Breast epithelium (tissue), 4 donors: ENCODE measurements at regions not wholly inside any gene's neighbourhood (a gene's known extent, or its start where the extent isn't known, plus 50 kb on each side); places are given as distances from the start of the nearest gene placed in this dataset.
"Not testable (repeated sequence)": the region's sequence is repeated elsewhere in the genome, so short reads cannot be mapped to it uniquely, and the experiment has no call there.

Experiments
- DNase-seq, 2 donors: peaks; one replicate each; pipeline ENCODE4 v3.0.0-alpha.2; 2019; ENCODE audit warnings: low spot score in 2 of 2
- H3K27ac ChIP-seq, 2 donors: fragments of 200-600 bp; sonication (generic) in 1 of 2; one replicate each; pipeline ENCODE4 v1.5.1; 2016 to 2019; ENCODE audit warnings: mild to moderate bottlenecking in 1 of 2
- H3K27me3 ChIP-seq, 2 donors: fragments of 200-600 bp; sonication (generic) in 1 of 2; one replicate each; pipeline versions ENCODE4 v1.5.1 to v1.6.0; 2017 to 2019; ENCODE audit warnings: control low read depth in 1 of 2, mild to moderate bottlenecking in 1 of 2
- H3K36me3 ChIP-seq: fragments of 200-600 bp; one replicate; pipeline ENCODE4 v1.5.1; 2019
- H3K4me1 ChIP-seq, 2 donors: fragments of 200-600 bp; sonication (generic); one replicate each; pipeline ENCODE4 v1.5.1; 2016 to 2019; ENCODE audit warnings: control low read depth in 1 of 2
- H3K4me3 ChIP-seq, 3 donors: fragments of 200-600 bp; sonication (generic); 1 replicate in 2 of 3; 2 replicates in 1 of 3; pipeline ENCODE4 v1.5.1; 2016 to 2019; ENCODE audit warnings: mild to moderate bottlenecking in 3 of 3, moderate library complexity in 2 of 3
- H3K9me3 ChIP-seq, 2 donors: fragments of 200-600 bp; sonication (generic) in 1 of 2; one replicate each; pipeline ENCODE4 v1.5.1; 2016 to 2019; ENCODE audit warnings: control low read depth in 1 of 2
- CTCF ChIP-seq, 3 donors: fragments of 450-650 bp; IDR thresholded peaks; one replicate each; pipeline ENCODE4 v1.5.1; 2016 to 2017; ENCODE audit warnings: antibody characterized with exemption in 3 of 3, mild to moderate bottlenecking in 3 of 3, moderate library complexity in 3 of 3
- POLR2A ChIP-seq: fragments of 450-650 bp; IDR thresholded peaks from one replicate; pipeline ENCODE4 v1.6.1; 2016; ENCODE audit warnings: antibody characterized with exemption, mild to moderate bottlenecking, moderate library complexity
- POLR2AphosphoS5 ChIP-seq, 3 donors: sonication (generic); formaldehyde crosslinking; IDR thresholded peaks; one replicate each; pipeline ENCODE4 v1.6.1; 2017; ENCODE audit warnings: antibody characterized with exemption in 3 of 3
- intact Hi-C: fragments of 100-400 bp; cut with DNase I; formaldehyde crosslinking; loops from one replicate; pipeline ENCODE4 v1.15.1; 2023; ENCODE audit warnings: low total_unique reads

GRCh38 chr17:71104225-71104624 is 934.9 kb downstream of the KCNJ2 start:
- Histone ChIP-seq H3K27ac (no peak overlapping the region), H3K4me1 (no peaks in the 10 kb centered on the region), H3K27me3 (no peaks in the 10 kb centered on the region), H3K9me3 (no peaks in the 10 kb centered on the region), H3K4me3 (no peak overlapping the region), H3K36me3 (no peaks in the 10 kb centered on the region)
- intact Hi-C loops: no loop called here
- no peak for DNase-seq
- TF ChIP-seq CTCF (IDR thresholded peaks at IDR 0.05): no peak

GRCh38 chr17:71106056-71106455 is 936.7 kb downstream of the KCNJ2 start:
- H3K4me1 ChIP-seq, H3K4me3 ChIP-seq, DNase-seq, H3K36me3 ChIP-seq, intact Hi-C loops, H3K27me3 ChIP-seq, H3K27ac ChIP-seq, H3K9me3 ChIP-seq: not testable (repeated sequence)

- no peaks in the 10 kb centered on the region for H3K9me3 ChIP-seq
- H3K36me3 ChIP-seq: no peaks in the 10 kb centered on the region
- H3K4me3 ChIP-seq: no peak overlapping the region
- no peak for DNase-seq
- TF ChIP-seq CTCF (IDR thresholded peaks at IDR 0.05) (no peak), POLR2A (no peak), POLR2AphosphoS5 (IDR thresholded peaks at IDR 0.05) (no peak)
- intact Hi-C loops: no loop called here
- H3K27ac ChIP-seq: no peak overlapping the region
- no peaks in the 10 kb centered on the region for H3K27me3 ChIP-seq
- no peaks in the 10 kb centered on the region for H3K4me1 ChIP-seq
Measured at GRCh38 chr17:71107136-71107535, 937.8 kb downstream of the KCNJ2 start.

- Histone ChIP-seq H3K4me3 (no peak overlapping the region), H3K27me3 (no peaks in the 10 kb centered on the region), H3K36me3 (no peaks in the 10 kb centered on the region), H3K4me1 (no peaks in the 10 kb centered on the region), H3K9me3 (no peaks in the 10 kb centered on the region), H3K27ac (no peak overlapping the region)
- DNase-seq: no peak
- intact Hi-C loops: loop anchor here (2.0 kb wide), 1 partner anchor 17 kb away; no protein-coding TSS in a partner anchor
- TF ChIP-seq POLR2AphosphoS5 (IDR thresholded peaks at IDR 0.05) (no peak), CTCF (IDR thresholded peaks at IDR 0.05) (no peak), POLR2A (no peak)
Measured at GRCh38 chr17:71109697-71110096, 940.4 kb downstream of the KCNJ2 start.

GRCh38 chr17:71110326-71110725 is 941.0 kb downstream of the KCNJ2 start:
- Histone ChIP-seq H3K9me3 (no peaks in the 10 kb centered on the region), H3K4me3 (no peak overlapping the region), H3K36me3 (no peaks in the 10 kb centered on the region), H3K27ac (no peak overlapping the region), H3K27me3 (no peaks in the 10 kb centered on the region), H3K4me1 (no peaks in the 10 kb centered on the region)
- intact Hi-C loops: loop anchor here (2.0 kb wide), 1 partner anchor 16 kb away; no protein-coding TSS in a partner anchor
- DNase-seq: no peak
- no peak for TF ChIP-seq CTCF (IDR thresholded peaks at IDR 0.05)
- TF ChIP-seq POLR2AphosphoS5 (IDR thresholded peaks at IDR 0.05): no peak
- no peak for TF ChIP-seq POLR2A

GRCh38 chr17:71111460-71111859 is 942.1 kb downstream of the KCNJ2 start:
- Histone ChIP-seq H3K4me1 (no peaks in the 10 kb centered on the region), H3K9me3 (no peaks in the 10 kb centered on the region), H3K27ac (no peak overlapping the region), H3K4me3 (no peak overlapping the region), H3K36me3 (no peaks in the 10 kb centered on the region), H3K27me3 (no peaks in the 10 kb centered on the region)
- intact Hi-C loops: loop anchor here (2.0 kb wide), 1 partner anchor 15 kb away; no protein-coding TSS in a partner anchor
- DNase-seq: no peak
- TF ChIP-seq POLR2A (no peak), POLR2AphosphoS5 (IDR thresholded peaks at IDR 0.05) (no peak), CTCF (IDR thresholded peaks at IDR 0.05) (no peak)
